ENCODE measurements at regions not wholly inside any gene's neighbourhood (a gene's known extent, or its start where the extent isn't known, plus 50 kb on each side); places are given as distances from the start of the nearest gene placed in this dataset.

DNA sequence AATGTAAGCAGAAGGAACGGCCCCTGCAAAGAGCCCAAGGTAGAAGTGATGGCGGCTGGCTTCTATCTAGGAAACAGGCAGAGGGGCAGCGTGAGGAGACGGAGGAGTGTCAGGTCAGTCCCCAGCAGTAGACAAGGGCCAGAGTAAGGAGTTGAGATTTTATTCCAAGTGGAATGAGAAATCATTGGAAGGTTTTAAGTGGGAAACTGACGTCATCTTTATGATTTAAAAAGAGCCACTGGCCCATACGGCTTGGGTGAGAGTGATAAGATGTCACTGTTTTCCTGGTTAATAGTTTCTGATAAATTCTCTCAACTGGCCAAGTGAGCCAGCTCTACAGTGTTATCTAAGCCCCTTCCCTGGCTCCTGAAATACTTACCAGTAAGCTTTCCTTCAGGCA, 103.2 kb upstream of the CAMK1G start:
- DNase-seq (ENCODE audit: low read depth in 1 of 2, low spot score in 1 of 2) = no peak

DNA sequence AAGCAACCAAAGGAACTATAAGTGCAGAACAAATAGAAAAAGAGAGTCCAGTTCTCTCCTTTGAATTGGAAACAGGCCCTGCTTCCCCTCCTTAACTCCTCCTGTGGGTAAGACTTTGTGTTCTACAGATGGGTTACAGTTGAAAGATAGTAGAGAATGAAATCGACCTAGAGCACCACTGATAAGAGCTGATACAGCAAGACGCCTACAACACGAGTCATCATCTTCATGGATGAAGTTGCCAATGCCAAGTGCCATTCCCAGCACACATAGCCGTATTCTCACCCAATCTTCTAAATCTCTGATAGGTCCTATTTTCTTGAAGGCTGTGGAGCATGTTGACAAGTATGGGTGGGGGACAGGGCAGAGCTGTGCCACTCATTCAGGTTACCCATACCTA, 99.8 kb upstream of the CAMK1G start:
- no peak for DNase-seq (ENCODE audit: low read depth in 1 of 2, low spot score in 1 of 2)

DNA sequence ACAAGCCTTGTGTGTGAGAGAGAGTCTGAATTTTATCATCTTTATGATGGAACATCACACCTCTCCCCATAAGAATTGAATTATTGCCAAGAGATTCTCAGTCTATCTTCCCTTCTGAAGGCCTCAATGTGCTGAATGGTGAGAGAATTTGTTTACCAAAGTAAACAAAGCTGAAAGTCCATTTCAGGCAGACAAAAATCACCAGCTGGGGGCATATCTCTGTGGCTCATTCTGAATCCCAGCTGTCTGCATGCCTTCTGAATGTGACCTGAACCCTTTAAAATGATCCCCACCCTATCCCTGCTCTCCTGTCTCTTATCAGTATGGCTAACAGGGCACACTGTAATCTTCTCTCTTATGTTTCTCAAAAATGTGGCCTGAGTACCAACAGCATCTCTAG, 99.1 kb upstream of the CAMK1G start:
- DNase-seq (ENCODE audit: low read depth in 1 of 2, low spot score in 1 of 2) = no peak

DNA sequence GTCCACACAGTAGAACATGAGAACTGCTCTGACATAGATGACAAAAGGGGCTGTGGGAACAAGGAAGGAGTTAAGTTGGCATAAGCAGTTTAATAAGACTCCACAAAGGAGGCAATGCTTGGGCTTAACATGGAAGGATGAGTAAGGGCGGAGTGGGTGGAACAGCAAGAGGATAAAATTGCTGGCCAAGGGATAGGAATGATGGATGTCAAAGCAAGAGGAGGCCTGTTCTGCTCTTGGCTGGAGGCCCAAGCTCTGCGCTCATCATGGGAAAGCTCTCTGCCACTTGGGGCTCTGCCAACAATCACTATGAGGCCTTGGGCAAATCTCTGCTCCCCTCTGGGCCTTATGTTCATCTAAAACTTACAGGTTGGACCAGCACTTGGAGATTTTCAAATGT, 98.3 kb upstream of the CAMK1G start:
- no peak for DNase-seq (ENCODE audit: low read depth in 1 of 2, low spot score in 1 of 2)

DNA sequence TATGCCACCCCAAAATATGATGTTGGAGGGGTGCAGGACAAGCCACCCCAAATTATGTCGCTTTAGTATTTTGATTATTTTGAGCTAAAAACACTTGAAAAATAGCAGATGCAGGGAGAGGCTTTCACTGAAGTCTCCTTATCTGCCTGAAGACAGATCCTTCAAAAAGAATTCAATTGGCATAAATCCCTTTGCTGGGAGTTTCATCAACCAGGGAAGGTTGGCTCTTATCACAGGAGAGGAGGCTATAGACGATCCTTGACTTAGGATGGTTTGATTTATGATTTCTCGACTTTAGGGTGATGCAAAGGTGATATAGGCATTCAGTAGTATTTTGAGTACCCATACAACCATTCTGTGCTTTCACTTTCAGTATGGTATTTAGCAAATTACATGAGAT, 97.8 kb upstream of the CAMK1G start:
- DNase-seq (ENCODE audit: low read depth in 1 of 2, low spot score in 1 of 2) = no peak

DNA sequence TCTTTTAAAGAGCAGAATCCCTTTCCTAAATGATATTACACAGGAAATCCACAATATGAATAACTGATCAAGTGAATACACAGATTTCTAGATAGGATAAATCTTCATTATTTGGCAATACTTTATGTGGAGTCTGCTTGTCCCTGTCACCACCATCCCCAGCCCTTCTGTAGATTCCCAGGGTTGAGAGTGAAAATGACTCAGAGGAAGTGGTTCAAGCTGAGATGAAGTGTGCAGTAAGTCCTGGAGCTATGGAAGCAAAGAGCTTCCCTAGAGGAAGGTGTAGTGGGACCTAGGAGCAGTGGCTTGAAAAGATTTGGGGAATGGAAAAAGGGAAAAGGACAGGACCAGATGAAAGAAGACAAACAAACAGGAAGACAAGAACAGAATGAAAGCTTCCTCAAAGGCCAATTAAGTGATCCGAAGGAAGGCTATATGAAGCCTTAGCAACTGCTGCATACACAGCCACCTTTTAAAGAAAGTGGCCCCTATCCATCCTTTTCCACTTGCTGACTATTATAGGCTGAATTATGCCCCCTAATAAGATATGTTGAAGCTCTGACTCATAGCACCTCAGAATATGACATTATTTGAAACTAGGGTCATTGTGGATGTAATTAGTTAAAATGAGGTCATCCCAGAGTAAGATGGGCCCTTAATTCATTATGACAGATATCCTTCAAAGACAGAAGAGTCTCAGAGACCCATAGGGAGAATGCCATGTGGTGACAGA, 96.5 kb upstream of the CAMK1G start:
- DNase-seq (ENCODE audit: low read depth in 1 of 2, low spot score in 1 of 2) = no peak

DNA sequence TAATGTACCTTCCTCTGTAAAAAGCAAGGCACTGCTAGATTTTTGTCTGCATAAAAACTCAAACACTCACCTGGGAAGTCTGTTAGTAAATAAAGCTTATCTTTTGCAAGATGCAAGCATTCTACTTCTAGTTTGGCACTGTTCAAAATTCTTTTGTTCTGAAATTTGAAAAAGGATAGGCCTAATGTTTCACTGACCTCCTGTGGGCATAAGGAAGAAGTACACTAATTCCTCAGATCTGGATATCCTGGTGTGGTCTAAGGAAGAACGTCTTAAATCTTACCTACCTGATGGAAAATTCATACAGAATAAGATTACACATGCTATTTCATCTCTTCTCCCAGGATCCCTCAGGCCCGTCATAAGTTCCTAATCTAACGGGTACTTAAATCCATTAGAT, 93.5 kb upstream of the CAMK1G start:
- DNase-seq (ENCODE audit: low read depth in 1 of 2, low spot score in 1 of 2) = no peak

DNA sequence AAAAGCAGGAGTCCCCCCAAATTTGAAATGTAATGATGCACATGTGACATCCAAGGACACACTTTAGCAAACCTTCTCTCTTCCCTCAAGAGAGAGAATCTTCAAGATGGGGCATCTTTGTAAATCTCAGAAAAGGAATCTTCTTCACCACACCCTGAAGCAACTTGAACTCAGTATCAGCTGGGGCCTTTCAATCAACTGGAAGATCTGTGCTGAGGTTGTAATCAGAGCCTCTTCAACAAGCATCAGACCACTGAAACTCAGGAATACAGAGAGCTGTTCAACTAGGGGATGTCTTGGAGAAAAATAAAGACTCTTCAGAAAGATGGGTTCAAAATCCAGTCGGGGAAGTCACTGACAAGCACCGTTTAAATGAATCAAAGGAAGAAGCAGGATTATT, 92.5 kb upstream of the CAMK1G start:
- no peak for DNase-seq (ENCODE audit: low read depth in 1 of 2, low spot score in 1 of 2)

DNA sequence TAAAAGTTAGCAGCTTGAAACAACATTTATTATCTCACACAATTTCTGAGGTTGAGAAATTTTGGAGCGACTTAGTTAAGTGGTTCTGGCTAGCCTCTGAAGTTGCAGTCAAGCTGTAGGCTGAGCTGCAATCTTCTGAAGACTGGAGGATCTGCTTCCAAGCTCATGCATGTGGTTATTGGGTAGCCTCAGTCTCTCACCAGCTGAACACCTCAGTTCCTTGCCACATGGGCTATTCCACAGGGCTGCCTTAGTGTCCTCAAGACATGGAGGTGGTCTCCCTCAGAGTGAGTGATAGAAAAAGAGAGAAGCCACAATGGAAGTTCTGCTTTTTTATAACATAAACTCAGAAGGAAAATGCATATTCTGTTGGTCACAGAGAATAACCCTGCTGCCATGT, 92.0 kb upstream of the CAMK1G start:
- no peak for DNase-seq (ENCODE audit: low read depth in 1 of 2, low spot score in 1 of 2)

DNA sequence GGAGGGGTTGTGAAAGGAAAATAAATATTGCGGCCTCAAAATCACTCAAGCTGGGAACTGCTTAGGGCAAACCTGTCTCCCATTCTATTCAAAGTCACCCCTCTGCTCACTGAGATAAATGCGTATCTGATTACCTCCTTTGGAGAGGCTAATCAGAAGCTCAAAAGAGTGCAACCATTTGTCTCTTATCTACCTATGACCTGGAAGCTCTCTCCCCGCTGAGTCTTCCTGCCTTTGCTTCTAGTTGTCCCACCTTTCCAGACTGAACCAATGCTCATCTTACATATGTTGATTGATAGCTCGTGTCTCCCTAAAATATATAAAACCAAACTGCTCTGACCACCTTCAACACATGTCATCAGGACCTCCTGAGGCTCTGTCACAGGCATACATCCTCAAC, 91.6 kb upstream of the CAMK1G start:
- no peak for DNase-seq (ENCODE audit: low read depth in 1 of 2, low spot score in 1 of 2)

DNA sequence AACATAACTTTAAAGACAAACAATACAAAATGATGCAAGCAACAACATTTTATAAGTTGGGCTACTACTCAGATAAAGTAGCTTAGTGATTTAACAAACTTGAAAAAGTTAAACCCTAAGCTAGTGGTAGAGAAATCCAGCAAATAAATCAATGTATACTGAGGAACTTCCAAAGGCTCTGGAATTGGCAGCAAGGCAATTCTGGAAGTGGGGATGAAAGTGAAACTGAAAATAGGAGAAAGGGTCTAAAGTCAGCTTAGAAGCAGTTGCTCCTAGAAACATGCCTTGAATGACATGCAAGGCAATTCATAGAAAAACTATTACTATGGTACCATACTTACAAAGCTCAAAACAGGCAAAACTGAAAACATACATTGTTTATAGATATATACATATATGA, 90.0 kb upstream of the CAMK1G start:
- DNase-seq (ENCODE audit: low read depth in 1 of 2, low spot score in 1 of 2) = no peak

DNA sequence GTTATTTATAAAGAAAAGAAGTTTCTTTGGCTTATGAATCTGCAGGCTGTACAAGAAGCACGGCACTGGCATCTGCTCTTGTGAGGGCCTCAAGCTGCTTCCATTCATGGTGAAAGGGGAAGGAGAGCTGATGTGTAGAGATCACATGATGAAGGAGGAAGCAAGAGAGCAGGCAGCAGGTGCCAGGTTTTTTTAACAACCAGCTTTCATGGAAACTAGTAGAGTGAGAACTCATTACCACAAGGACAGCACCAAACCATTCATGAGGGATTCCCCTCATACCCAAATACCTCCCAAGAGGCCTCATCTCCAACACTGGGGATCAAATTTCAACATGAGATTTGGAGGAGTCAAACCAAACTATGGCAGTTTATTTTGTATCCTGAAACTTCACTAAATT, 85.8 kb upstream of the CAMK1G start:
- no peak for DNase-seq (ENCODE audit: low read depth in 1 of 2, low spot score in 1 of 2)

DNA sequence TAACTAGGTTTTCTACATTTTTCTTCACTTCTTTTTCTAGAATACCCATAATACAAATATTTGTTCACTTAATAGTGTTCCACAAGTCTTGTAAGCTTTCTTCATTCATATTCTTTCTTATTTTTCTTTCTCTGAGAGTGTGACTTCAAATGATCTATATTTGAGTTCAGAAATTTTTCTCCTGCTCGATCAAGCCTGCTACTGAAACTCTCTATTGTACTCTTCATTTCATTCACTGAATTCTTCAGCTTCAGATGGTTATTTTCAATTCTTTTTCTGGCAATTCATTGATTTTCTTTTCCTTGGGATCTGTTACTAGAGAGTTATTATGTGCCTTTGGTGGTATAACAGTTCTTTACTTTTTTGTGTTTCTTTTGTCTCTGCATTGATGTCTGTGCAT, 82.5 kb upstream of the CAMK1G start:
- no peak for DNase-seq (ENCODE audit: low read depth in 1 of 2, low spot score in 1 of 2)

DNA sequence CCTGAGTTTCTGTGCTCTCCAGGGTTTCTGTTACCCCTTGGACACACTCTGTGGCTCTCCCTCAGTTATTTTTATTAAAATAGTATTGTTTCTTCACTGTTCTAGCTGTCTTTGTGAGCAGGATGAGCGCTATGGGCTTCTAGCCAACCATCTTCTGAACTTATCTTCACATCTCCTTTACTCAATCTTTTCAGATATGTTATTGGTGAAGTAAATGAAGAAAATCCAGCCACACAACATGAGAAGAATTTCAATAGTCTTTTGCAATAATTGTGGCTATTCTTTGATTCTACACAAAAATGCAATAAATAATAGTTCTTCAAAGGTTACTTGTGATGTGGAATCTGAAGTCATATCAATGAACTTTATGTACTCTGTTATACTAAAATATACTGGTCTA, 80.3 kb upstream of the CAMK1G start:
- DNase-seq (ENCODE audit: low read depth in 1 of 2, low spot score in 1 of 2) = no peak

DNA sequence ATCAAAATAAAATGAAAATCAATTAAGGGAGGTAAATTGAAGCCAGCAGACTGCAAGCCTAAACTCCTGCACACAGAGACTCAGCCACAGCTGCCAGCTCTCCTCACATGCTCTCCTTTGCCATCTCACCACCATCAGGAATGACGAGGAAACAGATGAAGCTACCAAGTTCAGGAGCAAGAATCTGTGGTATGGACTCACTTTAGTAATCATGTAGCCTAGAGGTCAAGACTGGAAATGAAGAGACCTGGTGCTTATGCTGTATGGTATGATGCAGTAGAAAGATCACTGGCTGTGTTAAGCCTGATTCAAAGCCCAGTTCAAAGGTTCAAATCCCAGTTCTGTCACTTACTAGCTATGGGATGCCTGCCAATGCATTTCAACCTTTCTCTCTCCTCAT, 78.9 kb upstream of the CAMK1G start:
- DNase-seq (ENCODE audit: low read depth in 1 of 2, low spot score in 1 of 2) = no peak

DNA sequence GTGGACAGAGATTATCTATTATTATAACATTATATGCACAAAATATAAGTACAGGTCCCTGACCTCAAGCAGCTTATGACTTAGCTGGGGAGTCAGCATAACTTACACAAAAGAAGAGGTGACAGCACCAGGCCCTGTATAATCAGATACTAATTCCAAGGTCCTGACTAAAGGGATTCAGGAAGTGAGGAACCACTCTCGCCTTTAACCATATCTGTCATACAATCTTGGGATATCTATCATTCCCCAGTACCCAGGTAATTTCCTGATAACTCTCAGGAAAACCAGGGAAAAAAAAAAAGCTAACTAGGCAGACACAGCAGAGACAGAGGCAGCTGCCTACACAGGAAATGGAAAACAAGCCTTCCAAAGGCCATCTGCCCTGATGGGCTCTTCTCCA, 78.5 kb upstream of the CAMK1G start:
- DNase-seq (ENCODE audit: low read depth in 1 of 2, low spot score in 1 of 2) = no peak

DNA sequence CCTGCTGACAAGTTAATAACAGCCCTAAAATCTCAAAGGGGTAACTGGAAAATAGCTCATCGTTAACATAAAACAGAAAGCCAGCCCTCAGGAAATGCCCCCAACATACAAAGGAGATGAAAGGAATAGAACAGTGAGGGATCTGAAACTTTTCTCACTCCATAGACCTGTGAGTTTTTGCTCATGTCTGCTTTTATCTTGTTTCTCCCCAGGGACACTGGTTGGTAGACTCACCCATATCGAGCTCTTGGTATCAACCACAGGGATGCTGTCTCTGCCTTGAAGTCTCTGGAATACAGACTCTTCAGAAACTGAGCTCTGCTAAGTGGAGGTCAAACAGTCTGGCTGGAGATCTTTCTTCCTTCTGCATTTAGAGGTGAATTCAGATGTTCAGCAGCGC, 77.4 kb upstream of the CAMK1G start:
- DNase-seq (ENCODE audit: low read depth in 1 of 2, low spot score in 1 of 2) = no peak

DNA sequence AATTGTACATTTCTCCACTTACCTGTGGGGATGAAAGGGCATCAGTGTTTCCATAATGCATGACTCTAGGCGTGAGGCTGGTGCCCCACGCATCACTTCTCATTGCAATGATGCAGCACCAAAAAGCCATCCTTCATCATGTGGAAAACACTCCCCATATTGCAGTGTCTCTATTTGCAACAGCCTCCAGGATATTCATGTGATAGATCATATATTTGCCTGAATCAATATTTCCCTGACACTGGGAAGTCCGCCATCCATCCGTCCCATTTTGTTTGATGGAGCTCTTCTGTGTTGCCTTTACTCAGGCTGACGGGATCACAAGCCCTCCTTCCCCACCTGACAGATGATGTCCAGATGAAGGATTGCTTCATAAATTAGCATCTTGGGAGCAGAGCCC, 74.5 kb upstream of the CAMK1G start:
- DNase-seq (ENCODE audit: low read depth in 1 of 2, low spot score in 1 of 2) = no peak

DNA sequence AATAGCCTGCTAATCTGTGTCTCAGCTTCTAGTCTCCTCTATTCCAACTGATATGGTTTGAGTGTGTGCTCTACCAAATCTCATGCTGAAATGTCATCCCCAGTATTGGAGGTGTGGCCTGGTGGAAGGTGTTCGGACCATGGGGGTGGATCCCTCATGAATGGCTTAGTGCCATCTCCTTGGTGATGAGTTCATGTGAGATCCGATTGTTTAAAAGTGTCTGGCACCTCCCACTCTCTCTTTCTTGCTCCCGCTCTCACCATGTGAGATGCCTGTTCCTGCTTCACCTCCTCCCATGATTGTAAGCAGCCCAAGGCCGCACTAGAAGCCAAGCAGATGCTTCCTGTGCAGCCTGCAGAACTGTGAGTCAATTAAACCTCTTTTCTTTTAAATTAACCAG, 73.5 kb upstream of the CAMK1G start:
- DNase-seq (ENCODE audit: low read depth in 1 of 2, low spot score in 1 of 2) = no peak

DNA sequence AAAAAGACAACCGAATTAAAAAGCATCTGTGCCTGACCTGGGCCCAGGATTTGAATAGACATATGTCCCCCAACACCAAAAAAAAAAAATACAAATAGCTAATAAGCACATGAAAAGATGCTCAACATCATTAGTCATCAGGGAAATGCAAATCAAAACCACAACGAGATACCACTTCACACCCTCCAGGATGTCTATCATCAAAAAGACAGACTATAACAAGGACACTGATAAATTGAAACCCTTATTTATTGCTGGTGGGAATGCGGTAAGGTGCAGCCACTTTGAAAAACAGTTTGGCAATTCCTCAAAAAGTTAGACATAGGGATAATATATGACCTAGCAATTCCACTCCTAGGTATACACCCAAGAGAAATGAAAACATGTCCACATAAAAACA, 72.3 kb upstream of the CAMK1G start:
- no peak for DNase-seq (ENCODE audit: low read depth in 1 of 2, low spot score in 1 of 2)

DNA sequence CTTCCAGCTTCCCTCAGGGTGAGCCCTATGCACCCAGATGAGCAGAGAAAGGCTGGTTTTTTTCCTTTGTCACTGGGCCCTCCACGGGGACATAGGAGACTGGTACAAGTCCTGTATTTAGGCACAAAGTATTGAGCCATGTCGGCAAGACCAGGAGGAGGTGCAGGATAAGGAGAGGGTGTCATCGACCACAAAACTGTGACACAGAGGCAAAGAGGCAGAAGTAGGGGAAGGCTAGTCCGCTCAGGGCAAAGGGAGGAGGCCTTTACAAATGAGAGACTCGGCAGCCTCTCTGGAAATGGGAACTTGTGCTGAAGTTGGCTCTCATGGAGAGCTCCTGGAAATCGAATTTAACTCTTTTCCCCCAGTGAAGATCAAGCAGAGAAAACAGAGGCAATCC, 70.7 kb upstream of the CAMK1G start:
- DNase-seq (ENCODE audit: low read depth in 1 of 2, low spot score in 1 of 2) = no peak

DNA sequence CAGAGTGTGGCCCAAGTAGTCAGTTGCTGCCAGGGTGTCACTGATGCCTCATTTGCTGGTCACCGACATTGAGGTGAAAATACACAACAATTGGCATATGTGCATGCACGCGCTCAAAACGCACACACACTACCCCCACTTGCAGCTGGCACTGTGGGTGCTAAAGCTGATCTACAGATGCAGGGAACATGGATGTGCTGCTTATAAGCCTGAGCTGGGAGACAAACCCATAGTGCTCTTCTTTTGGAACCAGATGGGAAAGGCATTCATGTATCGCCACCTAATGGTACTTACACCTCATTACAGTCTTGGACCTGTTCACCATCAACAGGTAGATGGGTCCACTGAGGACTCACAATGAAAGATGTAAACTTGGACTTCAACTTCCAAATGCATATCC, 70.3 kb upstream of the CAMK1G start:
- DNase-seq (ENCODE audit: low read depth in 1 of 2, low spot score in 1 of 2) = no peak

DNA sequence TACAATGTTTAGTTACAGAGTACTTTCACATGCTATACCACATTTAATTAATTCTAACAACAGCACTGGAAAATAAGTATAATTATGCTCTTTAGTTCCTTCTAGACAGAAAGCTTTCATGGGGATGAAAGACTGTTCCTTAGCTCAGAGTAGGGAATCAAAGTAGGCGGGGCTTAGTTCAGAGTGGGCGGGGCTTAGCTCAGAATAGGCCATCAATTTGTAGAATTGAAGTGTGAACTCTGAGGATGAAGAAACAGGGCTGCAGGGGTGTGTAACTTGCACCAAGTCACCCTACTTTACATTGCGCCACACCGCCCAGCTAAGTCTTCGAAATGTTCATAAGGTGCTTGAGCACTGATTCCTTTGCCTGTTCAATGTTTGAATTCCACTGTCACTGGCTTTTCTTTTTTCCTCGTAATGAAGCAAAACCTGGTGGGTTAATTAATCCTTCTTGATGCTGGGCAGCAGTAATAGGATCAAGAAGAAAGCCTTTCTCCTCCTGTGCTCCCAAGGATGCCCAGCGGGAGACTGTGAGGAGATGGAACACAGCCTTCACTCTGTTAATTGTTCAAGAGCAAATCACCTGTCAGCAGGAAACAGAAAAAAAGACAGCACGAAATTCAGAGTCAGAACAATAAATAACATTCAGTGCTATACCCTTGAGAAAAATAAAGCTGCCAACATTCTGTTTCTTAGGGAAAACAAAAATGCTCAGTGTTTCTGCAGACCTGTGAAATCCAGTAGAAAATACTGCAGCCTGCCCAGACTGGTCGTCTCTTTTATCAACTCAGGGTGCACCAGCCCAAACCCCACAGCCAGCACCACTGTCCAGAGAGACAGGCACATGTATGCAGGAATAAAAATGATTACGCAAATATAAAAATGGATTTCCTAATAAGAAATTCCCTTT, 66.5 kb upstream of the CAMK1G start:
- DNase-seq (ENCODE audit: low read depth in 1 of 2, low spot score in 1 of 2) = no peak

All from stimulated activated CD4-positive, alpha-beta T cell treated with anti-CD3 and anti-CD28 coated beads, Interleukin-15, amount 100 ng/mL, for 1 hour (primary cell).